OCI-LY7 (cell line): ENCODE measurements at regions not wholly inside any gene's neighbourhood (a gene's known extent, or its start where the extent isn't known, plus 50 kb on each side); places are given as distances from the start of the nearest gene placed in this dataset.

Experiments used
- BruUV-seq: library from RNA; stranded (reverse); fragments of 400-500 nt; replicated peaks from 2 replicates; lab custom pipeline; 2021; lab: Mats Ljungman, UMichigan
- CTCF ChIA-PET: fragments of 300-600 bp; sonication (Branson Sonifier 250); formaldehyde crosslinking; loops from one replicate; lab custom pipeline; 2022; ENCODE audit warnings: antibody characterized with exemption; ENCODE audit not compliant: unreplicated experiment; lab: Charles Lee
- POLR2A ChIA-PET: fragments of 300-600 bp; sonication (Branson Sonifier 250); formaldehyde crosslinking; loops from one replicate; lab custom pipeline; 2022; ENCODE audit warnings: antibody characterized with exemption; lab: Charles Lee
- DNase-seq: peaks from one replicate; pipeline ENCODE4 v3.0.0-alpha.2; 2015; ENCODE audit warnings: low spot score
- H2AFZ ChIP-seq: fragments of 200-600 bp; sonication (generic), shearing (Covaris generic); 2 replicates; pipeline ENCODE4 v1.6.1; 2014; ENCODE audit warnings: mild to moderate bottlenecking, antibody characterized with exemption, low read length, moderate library complexity
- H3K27ac ChIP-seq: fragments of 200-600 bp; sonication (generic); 2 replicates; pipeline ENCODE4 v1.5.1; 2014; ENCODE audit warnings: mixed run types, low read depth, mild to moderate bottlenecking, moderate library complexity, low read length, inconsistent platforms; ENCODE audit not compliant: poor library complexity, severe bottlenecking
- H3K36me3 ChIP-seq: fragments of 200-600 bp; sonication (generic); 2 replicates; pipeline ENCODE4 v1.6.1; 2014; ENCODE audit warnings: mild to moderate bottlenecking, antibody characterized with exemption, low read length, moderate library complexity, mixed read lengths; ENCODE audit not compliant: insufficient read depth
- H3K4me1 ChIP-seq: fragments of 200-600 bp; sonication (generic); 2 replicates; pipeline ENCODE4 v1.5.1; 2014; ENCODE audit warnings: mild to moderate bottlenecking, low read length; ENCODE audit not compliant: insufficient read depth, poor library complexity, severe bottlenecking
- H3K4me2 ChIP-seq: fragments of 200-600 bp; sonication (generic); 2 replicates; pipeline ENCODE4 v1.6.1; 2014; ENCODE audit warnings: mild to moderate bottlenecking, low read length
- H3K4me3 ChIP-seq: fragments of 200-600 bp; sonication (generic); 2 replicates; pipeline ENCODE4 v1.5.1; 2014; ENCODE audit warnings: mild to moderate bottlenecking, low read depth, low read length; ENCODE audit not compliant: poor library complexity, severe bottlenecking
- H3K79me2 ChIP-seq: fragments of 200-600 bp; sonication (generic); 2 replicates; pipeline ENCODE4 v1.6.1; 2016; ENCODE audit warnings: low read depth, mild to moderate bottlenecking, low read length, moderate library complexity, mixed read lengths; ENCODE audit not compliant: insufficient read depth
- H3K9me2 ChIP-seq: fragments of 200-600 bp; sonication (generic); 2 replicates; pipeline ENCODE4 v1.6.1; 2016; ENCODE audit warnings: mild to moderate bottlenecking, low read length, mixed read lengths; ENCODE audit not compliant: insufficient read depth
- H3K9me3 ChIP-seq: fragments of 200-600 bp; sonication (generic); 2 replicates; pipeline ENCODE4 v1.6.1; 2014; ENCODE audit warnings: mild to moderate bottlenecking, mixed run types, low read length, mixed read lengths
- H4K20me1 ChIP-seq: fragments of 200-600 bp; sonication (generic); 2 replicates; pipeline ENCODE4 v1.6.1; 2014; ENCODE audit warnings: mild to moderate bottlenecking, antibody characterized with exemption, low read length, moderate library complexity, mixed read lengths; ENCODE audit not compliant: insufficient read depth
- CTCF ChIP-seq: fragments of 200-600 bp; sonication (generic); conservative IDR thresholded peaks from 2 replicates; pipeline ENCODE4 v1.5.1; 2014; ENCODE audit warnings: mild to moderate bottlenecking, antibody characterized with exemption, low read length, moderate library complexity, mixed read lengths
- EZH2phosphoT487 ChIP-seq: fragments of 200-600 bp; sonication (generic); IDR thresholded peaks from 2 replicates; pipeline ENCODE4 v1.6.1; 2018; ENCODE audit warnings: low read depth, borderline replicate concordance, mild to moderate bottlenecking, mixed run types, antibody characterized with exemption, low read length, moderate library complexity, mixed read lengths
- intact Hi-C: fragments of 100-400 bp; cut with micrococcal nuclease; formaldehyde crosslinking; loops from one replicate; pipeline ENCODE4 v1.10.0; 2022; ENCODE audit not compliant: unreplicated experiment

- Histone ChIP-seq H3K9me2 (no peaks in the 10 kb centered on the region), H3K9me3 (no peaks in the 10 kb centered on the region), H4K20me1 (no peaks in the 10 kb centered on the region), H3K4me3 (no peak overlapping the region), H3K4me2 (no peak overlapping the region), H3K79me2 (no peaks in the 10 kb centered on the region), H3K36me3 (no peaks in the 10 kb centered on the region), H3K4me1 (no peaks in the 10 kb centered on the region), H3K27ac (no peak overlapping the region), H2AFZ (no peak overlapping the region)
- intact Hi-C loops, result no loop called here
- DNase-seq, result no peak
- ChIA-PET POLR2A (interaction anchor here (1.2 kb wide), 1 partner anchor 8 kb away, joined by 3 read pairs; no protein-coding TSS in a partner anchor), CTCF (no interaction called here)
- no TSS peak for BruUV-seq
- TF ChIP-seq EZH2phosphoT487 (no peak), CTCF (no peak)
Measured at GRCh38 chr10:65367706-65368105, 1558.1 kb upstream of the LRRTM3 start.

GRCh38 chr10:65375528-65375927 is 1550.3 kb upstream of the LRRTM3 start:
- H2AFZ ChIP-seq, result no peak overlapping the region
- H3K9me3 ChIP-seq, result no peaks in the 10 kb centered on the region
- H3K27ac ChIP-seq, result no peak overlapping the region
- H3K4me3 ChIP-seq, result no peak overlapping the region
- POLR2A ChIA-PET, result interaction anchor here (0.6 kb wide), 2 partner anchors 242 to 832 kb away, joined by 3 read pairs; no protein-coding TSS in a partner anchor
- no TSS peak for BruUV-seq
- no peak overlapping the region for H3K4me2 ChIP-seq
- CTCF ChIA-PET, result no interaction called here
- H3K79me2 ChIP-seq, result no peaks in the 10 kb centered on the region
- H3K4me1 ChIP-seq, result no peaks in the 10 kb centered on the region
- no peaks in the 10 kb centered on the region for H3K36me3 ChIP-seq
- TF ChIP-seq CTCF (no peak), EZH2phosphoT487 (no peak)
- intact Hi-C loops, result no loop called here
- H3K9me2 ChIP-seq, result no peaks in the 10 kb centered on the region
- H4K20me1 ChIP-seq, result no peaks in the 10 kb centered on the region
- DNase-seq, result no peak

- Histone ChIP-seq H3K9me2 (no peaks in the 10 kb centered on the region), H3K4me3 (no peak overlapping the region), H3K4me1 (no peaks in the 10 kb centered on the region), H3K27ac (no peak overlapping the region), H4K20me1 (no peaks in the 10 kb centered on the region), H3K4me2 (no peak overlapping the region), H3K9me3 (no peaks in the 10 kb centered on the region), H2AFZ (no peak overlapping the region), H3K36me3 (no peaks in the 10 kb centered on the region), H3K79me2 (no peaks in the 10 kb centered on the region)
- DNase-seq, result no peak
- POLR2A ChIA-PET, result no interaction called here
- no TSS peak for BruUV-seq
- TF ChIP-seq CTCF, result no peak
- TF ChIP-seq EZH2phosphoT487, result no peak
- intact Hi-C loops, result no loop called here
- CTCF ChIA-PET, result no interaction called here
Measured at GRCh38 chr10:65377687-65378086, 1548.1 kb upstream of the LRRTM3 start.
